SK-N-SH treated with all-trans-retinoic acid at 6 μM for 48 hours (cell line): ENCODE measurements at regions not wholly inside any gene's neighbourhood (a gene's known extent, or its start where the extent isn't known, plus 50 kb on each side); places are given as distances from the start of the nearest gene placed in this dataset.

ENCODE experiments used
- CSRNP3 ChIP-seq: fragments of 250-450 bp; sonication (Bioruptor Pico); IDR thresholded peaks from 2 replicates; pipeline ENCODE4 v1.5.1; 2021; ENCODE audit warnings: mild to moderate bottlenecking, moderate library complexity
- PATZ1 ChIP-seq: fragments of 250-450 bp; sonication (Bioruptor Pico); IDR thresholded peaks from 2 replicates; pipeline ENCODE4 v1.8.0; 2020; ENCODE audit warnings: mild to moderate bottlenecking, moderate library complexity, borderline replicate concordance
- RARB ChIP-seq: fragments of 250-450 bp; sonication (Bioruptor Pico); IDR thresholded peaks from 2 replicates; pipeline ENCODE4 v1.8.0; 2021; ENCODE audit warnings: mild to moderate bottlenecking, moderate library complexity
- TCF4 ChIP-seq: fragments of 250-450 bp; sonication (Bioruptor Pico); IDR thresholded peaks from 2 replicates; pipeline ENCODE4 v1.8.0; 2021; ENCODE audit warnings: mild to moderate bottlenecking, moderate library complexity, borderline replicate concordance
- TSHZ2 ChIP-seq: fragments of 250-450 bp; sonication (Bioruptor Pico); IDR thresholded peaks from 2 replicates; pipeline ENCODE4 v1.5.0; 2020; ENCODE audit warnings: mild to moderate bottlenecking, moderate library complexity
- ZC3H10 ChIP-seq: fragments of 250-450 bp; sonication (Bioruptor Pico); IDR thresholded peaks from 2 replicates; pipeline ENCODE4 v1.5.1; 2021; ENCODE audit warnings: mild to moderate bottlenecking, moderate library complexity
- ZFP3 ChIP-seq: fragments of 250-450 bp; sonication (Bioruptor Pico); IDR thresholded peaks from 2 replicates; pipeline ENCODE4 v1.5.0; 2020; ENCODE audit warnings: mild to moderate bottlenecking, moderate library complexity
- ZFP30 ChIP-seq: fragments of 450-650 bp; formaldehyde crosslinking; IDR thresholded peaks from 2 replicates; pipeline ENCODE4 v1.5.0; 2022; ENCODE audit warnings: mild to moderate bottlenecking, moderate library complexity
- ZNF565 ChIP-seq: fragments of 450-650 bp; formaldehyde crosslinking; conservative IDR thresholded peaks from 2 replicates; pipeline ENCODE4 v1.5.0; 2020; ENCODE audit warnings: low read depth, mild to moderate bottlenecking, moderate library complexity
- ZNF70 ChIP-seq: fragments of 450-650 bp; formaldehyde crosslinking; IDR thresholded peaks from 2 replicates; pipeline ENCODE4 v1.5.0; 2020; ENCODE audit warnings: mild to moderate bottlenecking, moderate library complexity

GRCh38 chr6:95877480-95877879 lies 138.3 kb upstream of the FUT9 start:
- no peak for TF ChIP-seq ZNF565 (CRISPR knock-in tag)
- no peak for TF ChIP-seq ZC3H10
- no peak for TF ChIP-seq ZNF70 (CRISPR knock-in tag)
- TF ChIP-seq PATZ1 (CRISPR knock-in tag) = no peak
- TF ChIP-seq RARB (CRISPR knock-in tag) = no peak
- TF ChIP-seq TSHZ2 = no peak
- TF ChIP-seq CSRNP3 (CRISPR knock-in tag) = no peak
- TF ChIP-seq TCF4 (CRISPR knock-in tag) = no peak
- no peak for TF ChIP-seq ZFP30 (CRISPR knock-in tag)
- TF ChIP-seq ZFP3 (CRISPR knock-in tag) = no peak
